GM19025 (cell line): ENCODE measurements at regions not wholly inside any gene's neighbourhood (a gene's known extent, or its start where the extent isn't known, plus 50 kb on each side); places are given as distances from the start of the nearest gene placed in this dataset.

Experiments
- ATAC-seq: cut with Tn5 transposase; IDR thresholded peaks from one replicate; pipeline ENCODE4 v1.9.1; 2021; ENCODE audit warnings: mild to moderate bottlenecking, low read depth, moderate library complexity; ENCODE audit not compliant: unreplicated experiment

DNA sequence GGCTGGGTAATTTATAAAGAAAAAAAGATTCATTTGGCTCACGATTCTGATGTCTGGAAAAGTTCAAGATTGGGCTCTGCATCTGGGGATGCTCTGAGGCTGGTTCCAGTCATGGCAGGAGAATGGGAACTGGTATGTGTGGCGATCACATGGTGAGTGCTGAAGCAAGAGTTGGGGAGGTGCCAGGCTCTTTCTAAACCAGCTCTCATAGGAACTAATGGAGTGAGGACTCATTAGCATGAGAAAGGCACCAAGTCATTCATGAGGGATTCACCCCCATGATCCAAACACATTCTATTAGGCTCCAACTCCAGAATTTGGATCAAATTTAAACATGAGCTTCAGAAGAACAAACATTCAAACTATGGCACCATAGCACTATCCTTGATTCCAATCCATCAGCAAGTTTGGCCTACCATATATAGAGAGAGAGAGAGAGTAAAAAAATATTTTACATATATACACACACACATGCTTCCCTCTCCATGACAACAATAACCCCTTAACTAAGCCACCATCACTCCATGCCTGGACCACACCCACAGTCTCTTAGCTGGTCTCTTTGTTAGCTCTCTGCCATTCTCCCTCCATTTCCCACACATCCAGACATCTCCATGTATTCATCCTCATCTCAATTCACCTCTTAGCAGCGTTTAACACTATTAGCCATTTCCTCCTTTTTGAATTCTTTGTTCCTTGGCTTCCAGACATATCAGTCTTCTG lies 57.9 kb downstream of the NPY start:
- no peak for ATAC-seq

DNA sequence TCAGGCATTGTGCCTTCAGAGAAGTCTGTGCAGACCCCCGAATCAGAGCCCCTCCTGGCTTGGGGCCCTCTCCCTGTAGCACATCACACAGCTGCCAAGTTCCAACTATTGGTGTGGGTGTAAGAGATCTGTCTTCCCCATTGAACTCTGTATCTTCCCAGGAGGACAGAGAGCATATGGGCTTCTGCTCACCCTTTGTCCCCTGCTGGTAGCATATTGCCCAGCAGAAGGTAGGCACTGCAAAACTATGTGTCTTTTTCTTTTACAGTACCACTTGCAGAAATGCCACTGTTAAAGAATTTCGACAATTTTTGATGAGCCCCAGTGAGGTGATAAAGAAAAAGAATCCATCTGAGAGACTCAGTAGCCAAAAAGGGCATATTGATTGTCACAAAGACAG lies 59.6 kb downstream of the NPY start:
- no peak for ATAC-seq

DNA sequence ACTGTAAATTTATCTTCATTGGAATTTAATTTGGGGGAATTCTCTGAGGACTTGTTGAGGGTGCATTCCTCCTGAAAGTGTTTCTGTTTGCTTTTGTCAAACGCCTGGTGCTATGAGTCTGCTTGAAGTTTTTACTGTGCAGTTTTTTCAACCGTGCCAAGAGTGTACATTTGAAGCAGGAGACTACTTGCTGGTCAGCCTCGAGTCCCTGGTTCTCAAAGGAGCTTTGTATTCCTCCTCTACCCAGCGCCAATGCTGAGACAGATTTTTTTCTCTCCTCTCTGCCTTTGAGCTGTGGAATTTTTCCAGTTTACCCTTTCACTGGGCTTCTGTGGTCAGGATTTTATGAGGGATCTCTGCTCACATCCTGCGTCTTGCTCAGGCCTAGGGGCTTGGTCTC lies 62.1 kb downstream of the NPY start:
- ATAC-seq = no peak

DNA sequence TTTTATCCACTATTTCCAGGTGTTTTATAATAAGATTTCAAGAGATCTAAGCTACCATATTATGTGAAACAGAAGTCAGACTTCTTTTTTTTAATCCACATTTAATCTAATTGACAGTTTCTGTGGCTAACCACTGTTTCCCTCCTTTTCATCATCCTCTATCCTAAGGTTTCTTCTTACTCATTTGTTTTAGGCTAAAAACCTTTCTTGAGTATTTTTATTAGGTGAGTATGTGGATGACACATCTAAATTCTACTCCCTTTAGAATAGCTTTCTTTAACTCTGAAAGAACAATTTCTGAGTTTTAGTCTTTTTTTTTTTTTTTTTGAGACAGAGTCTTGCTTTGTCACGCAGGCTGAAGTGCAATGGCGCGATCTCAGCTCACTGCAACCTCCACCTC lies 62.7 kb downstream of the NPY start:
- ATAC-seq = no peak

DNA sequence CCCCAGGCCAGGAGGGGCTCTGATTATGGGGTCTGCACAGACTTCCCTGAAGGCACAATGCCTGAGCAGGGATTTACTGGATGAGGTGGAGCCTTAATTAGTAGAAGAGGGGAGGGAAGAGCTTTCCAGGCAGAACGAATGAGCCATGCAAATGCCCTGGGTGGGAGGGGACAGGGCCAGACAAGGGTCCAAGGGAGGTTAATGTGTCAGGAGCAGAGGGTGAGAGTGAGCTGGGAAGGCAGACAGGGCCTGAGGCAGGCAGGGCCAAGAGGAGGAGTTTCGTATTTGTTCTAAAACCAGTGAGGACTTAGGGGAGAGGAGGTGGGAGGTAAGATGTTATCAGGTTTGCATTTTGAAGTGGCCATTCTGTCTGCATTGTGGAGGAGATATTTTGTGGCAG lies 65.3 kb downstream of the NPY start:
- ATAC-seq = no peak

DNA sequence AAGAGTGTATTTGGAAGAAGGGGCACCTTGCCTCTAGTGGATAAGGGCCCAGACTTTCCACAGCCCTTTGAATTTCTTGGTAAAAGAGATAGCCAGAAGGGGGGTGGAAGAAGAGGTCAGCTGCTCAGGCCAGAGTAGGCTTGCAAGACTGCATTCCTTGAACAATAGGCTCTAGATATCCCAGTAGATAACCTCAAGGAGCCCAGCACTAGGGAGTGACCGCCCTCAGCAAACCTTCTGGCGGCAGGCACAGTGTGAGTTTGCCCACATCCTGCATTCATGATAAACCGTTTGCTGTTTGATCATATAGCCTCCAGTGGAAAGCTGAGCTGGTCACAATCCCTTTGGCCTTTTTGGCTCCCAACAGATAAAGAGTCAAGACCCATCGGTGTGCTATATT lies 70.5 kb downstream of the NPY start:
- no peak for ATAC-seq

DNA sequence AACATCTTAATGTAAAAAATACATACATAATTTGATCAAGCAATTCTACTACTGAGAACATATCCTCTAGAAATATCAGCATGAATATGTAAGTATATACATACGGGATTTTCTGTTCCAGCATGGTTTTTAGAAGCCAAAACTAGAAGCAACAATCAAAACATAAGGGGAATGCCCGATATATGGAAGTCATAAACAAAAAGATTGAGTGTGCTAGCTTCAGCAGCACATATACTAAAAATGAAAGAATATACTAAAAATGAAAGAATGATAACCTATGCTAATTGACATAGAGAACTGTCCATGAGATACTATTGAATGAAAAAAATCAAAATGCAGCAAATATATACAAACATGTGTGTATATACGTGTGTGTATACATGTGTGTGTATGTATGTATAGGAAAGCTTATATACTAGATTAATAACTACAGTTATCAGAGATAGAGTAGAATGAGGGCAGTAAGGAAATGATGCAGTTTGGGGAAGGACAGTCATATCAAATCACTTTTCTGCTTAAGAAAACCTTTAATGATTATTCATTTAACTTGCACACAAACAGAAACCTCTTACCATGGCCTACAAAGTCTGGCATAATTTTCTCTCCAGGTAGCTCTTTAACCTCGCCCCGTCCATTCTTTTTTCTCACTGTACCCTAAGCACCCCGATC lies 72.9 kb downstream of the NPY start:
- ATAC-seq = no peak

DNA sequence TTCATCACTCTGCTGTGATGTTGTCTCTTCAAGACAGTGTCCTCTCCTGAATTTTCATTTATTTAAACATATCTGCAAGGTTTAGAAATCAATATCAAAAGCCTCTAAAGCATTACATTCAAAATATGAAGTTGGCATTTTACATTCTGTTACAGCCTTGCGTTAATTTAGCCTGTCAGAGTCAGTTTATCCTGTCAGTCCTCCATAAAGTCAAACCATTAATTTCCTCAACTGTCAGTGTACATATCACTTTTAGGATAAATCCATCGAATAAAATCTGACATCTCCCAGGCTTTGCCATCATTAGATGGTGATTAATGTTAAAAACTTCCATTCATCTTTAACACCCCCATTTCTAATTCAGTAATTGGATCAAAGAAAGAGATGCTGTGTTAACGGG lies 77.0 kb downstream of the NPY start:
- no peak for ATAC-seq

DNA sequence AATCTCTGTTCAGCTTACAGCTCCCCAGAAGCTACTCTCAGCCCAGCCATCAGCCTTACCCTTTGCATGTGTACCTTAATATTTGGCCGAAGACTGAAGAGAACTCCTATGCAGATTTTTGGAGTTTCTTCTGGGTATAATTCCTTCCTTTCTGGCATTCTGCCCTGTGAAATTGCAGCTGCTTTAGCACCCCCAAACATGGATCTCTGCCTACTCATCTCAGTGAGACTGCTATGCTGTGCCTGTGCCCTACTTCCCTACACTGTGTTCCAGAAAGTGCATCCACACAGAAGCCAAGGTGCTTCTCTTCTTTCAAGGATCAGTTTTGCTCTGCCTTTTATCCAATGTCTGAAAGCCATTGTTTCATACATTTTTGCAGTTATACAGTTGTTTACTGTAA lies 81.6 kb downstream of the NPY start:
- ATAC-seq = no peak

DNA sequence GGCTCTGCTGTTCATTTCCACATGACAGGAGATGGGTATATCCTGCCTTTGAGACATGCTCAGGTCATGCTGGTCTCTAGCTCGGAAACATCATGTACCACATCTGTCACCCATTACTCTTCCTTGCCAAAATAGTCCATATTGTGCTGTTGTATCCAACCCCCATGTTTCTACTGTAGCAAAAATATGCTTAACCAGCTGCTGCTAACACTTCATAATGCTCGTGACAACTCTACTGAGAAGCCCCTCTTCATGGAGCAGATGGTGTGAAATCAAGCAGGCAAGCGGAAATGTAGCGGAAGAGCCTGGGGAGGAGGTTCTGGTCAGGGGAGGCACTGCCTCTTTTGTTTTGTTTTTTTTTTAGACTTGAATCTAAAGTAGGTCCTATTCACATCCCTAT lies 82.9 kb downstream of the NPY start:
- no peak for ATAC-seq

DNA sequence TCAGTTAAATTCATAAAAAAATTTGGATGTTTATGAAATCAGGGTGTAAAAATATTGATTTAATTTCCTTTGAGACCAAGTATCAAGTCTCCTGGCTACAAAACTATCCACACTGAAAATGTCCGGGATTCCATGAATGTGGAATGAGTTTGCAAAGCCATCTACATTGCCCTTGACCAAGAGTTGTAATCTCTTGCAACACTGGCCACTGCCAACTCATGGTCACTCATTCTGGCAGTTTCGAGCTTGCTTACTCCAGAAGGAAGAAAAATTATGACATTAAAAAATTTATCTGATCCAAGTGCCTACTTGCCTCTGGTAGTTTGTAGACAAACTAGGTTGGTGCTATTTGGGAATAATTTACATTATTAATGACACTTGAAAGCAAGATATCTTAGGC lies 84.2 kb downstream of the NPY start:
- no peak for ATAC-seq

DNA sequence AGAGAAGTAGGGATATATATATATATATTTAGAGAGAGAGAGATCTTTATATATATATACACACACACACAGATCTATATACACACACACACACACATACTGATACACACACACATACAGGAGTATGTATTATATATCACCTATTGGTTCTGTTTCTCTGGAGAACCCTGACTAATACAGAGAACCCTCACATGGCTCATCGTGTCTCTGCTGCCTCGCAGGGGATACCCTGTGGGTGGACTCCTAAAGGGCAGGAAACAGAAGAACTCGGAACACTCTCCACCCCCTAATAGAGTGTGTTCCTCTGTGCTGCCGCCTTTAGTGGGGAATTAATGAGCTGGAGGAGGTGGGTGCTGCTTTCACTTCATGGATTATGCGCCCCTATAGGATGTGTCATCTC lies 86.6 kb downstream of the NPY start:
- ATAC-seq = no peak

DNA sequence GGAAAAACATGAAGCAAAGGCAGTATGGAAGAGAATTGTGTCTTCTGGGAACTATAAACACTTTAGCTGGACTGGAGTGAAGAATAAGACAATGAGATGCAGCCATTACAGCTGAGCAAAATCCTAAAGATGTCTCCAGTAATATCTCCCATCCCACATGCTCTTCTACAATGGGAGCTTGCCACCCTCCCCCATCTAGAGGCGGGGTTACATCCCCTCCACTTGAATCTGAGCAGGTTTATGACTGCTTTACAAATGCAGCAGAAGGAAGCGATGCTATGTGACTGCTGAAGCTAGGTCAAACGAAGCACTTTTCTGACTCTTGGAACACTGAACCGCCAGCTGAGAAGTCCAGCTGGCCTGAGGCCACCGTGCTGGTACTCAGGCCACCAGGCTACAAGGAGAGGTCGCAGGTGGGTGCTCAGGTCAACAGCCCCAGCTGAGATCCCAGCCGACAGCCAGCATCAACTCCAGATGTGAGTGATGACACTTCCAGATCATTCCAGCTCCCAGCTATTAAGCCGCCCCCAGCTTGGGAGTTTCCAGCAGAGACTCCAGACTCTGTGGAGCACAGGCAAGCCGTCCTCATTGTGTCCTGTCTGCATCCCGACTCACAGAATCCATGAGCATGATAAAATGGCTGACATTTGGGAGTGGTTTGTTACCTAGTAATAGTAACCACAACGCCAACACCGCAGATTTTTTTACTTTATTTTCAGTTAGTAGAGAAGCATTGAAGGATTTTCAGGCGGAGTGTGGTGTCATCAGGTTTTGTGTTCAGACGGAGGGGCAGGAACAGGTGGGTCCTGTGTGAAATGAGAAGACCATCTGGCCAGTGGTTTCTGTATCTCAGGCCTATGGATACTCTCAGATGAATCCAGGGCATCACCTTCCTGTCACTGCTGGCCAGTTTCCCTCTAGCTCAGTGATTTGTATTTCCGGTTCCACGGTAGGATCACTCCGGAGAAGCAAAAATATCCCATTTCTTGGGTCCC lies 89.3 kb downstream of the NPY start:
- no peak for ATAC-seq

DNA sequence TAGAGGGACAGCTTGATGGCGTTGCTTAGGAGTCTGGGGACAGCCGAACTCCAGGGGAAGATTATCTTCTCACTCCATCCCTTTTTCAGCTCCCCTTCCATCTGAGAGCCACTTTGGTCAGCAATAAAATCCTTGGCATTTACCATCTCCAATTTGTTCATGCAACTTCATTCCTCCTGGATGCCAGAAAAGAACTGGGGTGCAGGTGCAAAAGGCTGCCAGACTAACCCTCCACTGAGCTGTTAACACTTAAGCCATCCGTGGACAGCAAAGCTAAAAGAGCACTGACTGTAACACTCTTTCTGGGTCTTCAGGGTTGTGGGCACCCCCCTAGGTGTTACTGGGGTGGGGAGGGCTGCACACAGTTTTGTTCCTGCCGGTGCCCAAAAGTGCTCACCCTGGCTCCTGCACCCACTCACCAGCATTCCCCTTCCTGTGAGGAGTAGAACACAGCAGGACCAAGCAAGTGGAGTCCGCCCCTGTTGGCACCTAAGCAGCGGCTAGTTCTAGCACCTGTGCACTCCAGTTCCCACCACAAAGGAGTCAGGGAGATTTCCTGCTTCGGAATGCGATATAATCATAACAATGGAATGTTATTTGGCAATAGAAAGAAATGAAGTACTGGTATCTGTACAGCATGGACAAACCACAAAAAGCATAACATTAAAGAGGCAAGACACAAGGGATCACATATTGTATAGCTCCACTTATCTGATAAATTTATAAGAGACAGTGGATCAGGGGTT lies 95.1 kb downstream of the NPY start:
- ATAC-seq = no peak

DNA sequence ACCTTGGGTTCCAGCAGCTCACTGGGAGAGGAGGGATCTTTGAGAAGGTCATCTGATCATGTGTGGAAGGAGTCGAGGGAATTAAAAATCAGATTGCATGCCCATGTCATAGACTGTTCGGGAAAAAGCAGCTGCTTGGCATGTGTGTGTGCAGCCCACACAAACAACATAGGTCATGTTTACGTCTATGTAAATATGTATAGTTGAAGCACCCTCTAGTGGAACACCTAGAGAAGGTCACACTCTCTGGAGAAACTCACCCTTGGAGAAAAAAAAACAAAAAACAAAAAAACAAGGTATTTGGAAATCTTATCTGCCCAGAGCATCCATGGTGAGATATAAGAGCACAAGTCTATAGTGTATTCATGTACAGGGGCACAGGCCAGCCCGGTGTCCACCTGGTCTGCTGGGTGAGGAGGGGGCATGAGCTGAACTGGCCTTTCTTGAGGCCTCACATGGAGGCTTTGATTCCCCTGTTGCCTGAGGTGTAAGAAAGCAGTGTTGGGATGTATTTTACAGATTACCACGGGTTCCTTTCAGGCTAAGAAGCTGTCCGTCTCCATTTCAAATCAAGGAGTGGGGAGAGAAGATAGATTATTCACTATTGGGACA lies 98.0 kb downstream of the NPY start:
- no peak for ATAC-seq

DNA sequence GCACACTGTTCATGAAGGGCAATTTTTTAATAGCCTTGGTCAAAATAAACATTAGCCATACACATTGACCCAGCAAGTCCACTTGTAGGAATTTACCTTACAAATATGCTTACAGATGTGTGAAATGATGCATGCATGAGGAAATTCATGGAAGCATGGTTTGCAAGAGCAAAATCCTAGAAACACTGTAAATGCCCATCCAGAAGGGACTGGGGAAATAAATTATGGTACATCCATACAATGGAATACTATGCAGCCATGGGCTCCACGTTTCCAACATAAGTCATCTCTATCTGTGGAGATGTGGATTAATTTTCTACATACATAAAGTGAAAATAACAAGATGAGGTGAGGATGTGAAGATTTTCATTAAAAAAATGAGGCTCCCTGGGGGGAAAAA lies 99.1 kb downstream of the NPY start:
- no peak for ATAC-seq

DNA sequence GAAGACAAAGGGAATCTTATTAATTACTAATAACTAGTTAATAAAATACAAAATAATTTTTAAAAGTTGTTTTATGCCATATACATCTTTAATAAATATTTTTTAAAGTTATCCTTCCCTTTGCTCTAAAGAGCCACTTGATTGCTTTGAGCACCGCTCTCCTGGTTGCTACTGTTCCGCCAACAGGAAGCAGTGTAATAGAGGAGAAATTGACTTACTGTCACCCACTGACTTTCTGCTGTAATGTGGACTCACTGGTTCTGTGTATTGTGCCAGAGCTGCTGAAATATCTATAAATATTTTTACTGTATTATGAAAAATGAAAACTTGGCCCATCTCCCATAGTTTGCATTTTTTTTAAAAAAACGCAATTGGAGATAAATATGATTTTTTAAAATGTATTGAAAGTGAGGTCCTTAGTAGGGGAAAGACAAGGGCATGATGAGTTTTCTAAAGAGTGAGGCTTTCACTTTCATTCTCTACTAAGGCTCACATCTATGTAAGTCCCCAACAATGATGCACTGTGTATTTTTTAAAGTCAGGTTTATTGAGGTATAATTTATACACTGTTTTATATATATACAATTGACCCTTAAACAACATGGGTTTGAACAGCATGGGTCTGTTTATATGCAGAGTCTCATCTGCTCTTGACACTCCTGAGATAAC lies 100.5 kb downstream of the NPY start:
- ATAC-seq = no peak

DNA sequence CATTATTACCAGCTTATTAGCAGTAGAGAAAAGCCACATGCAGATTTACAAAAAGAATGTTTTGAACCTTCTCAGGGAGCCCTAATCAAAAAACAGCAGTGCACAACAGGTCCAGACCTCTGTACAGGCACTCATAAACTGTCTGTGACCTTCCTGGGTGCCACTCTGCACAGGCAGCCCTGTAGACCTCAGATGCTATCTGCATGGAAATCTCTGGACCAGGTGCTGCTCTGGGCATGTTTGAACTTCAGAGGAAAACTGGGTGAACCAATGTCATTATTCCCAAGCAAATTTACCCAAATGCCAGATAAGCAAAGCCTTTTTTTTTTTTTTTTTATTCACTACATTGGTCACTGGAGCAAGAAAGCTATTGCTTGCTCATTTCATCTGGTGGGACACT lies 104.2 kb downstream of the NPY start:
- no peak for ATAC-seq

DNA sequence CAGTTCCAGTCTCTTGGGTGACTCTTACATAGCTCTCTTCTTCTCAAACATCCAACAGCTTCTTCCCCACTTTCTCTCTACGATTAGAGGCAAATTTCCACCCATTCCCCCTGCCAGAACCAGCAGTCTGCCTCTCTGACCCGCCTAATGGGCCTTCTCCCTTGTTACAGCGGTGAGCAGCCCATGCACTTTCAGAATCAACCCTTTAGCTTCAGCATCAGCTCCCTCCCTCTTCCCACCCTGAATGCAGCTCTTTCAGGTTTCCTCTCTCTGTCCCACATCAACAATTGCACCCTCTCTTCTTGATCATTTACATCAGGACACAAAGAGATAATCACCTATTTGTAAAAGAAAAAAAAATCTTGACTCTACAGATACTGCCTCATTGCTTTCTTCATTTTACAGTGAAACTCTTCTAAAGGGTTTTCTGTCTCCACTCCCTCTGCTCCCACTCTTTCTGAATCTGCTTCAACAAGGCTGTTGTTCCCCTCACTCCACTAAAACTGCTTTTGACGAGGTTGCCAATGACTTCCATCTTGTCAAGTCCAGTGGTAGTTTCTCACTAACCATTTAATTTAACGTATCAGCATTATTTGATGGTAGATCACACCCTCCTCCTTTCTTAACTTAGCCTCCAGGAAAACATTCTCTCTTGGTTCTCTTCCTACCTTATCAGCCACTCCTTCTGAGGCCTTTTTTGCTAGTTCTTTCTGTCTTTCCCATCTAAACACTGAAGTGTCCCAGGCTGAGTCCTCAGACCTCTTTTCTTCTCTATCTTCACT lies 106.6 kb downstream of the NPY start:
- no peak for ATAC-seq
